KOPT-K1 (cell line): ENCODE measurements at regions not wholly inside any gene's neighbourhood (a gene's known extent, or its start where the extent isn't known, plus 50 kb on each side); places are given as distances from the start of the nearest gene placed in this dataset.
"Not testable (repeated sequence)": the region's sequence is repeated elsewhere in the genome, so short reads cannot be mapped to it uniquely, and the experiment has no call there.

ENCODE experiments used
- H3K27ac ChIP-seq: fragments of 200-600 bp; sonication (generic); 2 replicates; pipeline ENCODE4 v1.5.1; 2016; ENCODE audit warnings: antibody characterized with exemption, mild to moderate bottlenecking, low read depth, low read length; ENCODE audit not compliant: poor library complexity, severe bottlenecking
- H3K36me3 ChIP-seq: fragments of 200-600 bp; sonication (generic); 2 replicates; pipeline ENCODE4 v1.5.1; 2017; ENCODE audit warnings: antibody characterized with exemption, mild to moderate bottlenecking, low read length, moderate library complexity; ENCODE audit not compliant: insufficient read depth
- H3K9me3 ChIP-seq: fragments of 200-600 bp; sonication (generic); 2 replicates; pipeline ENCODE4 v1.5.1; 2017; ENCODE audit warnings: antibody characterized with exemption, low read length, mild to moderate bottlenecking; ENCODE audit not compliant: insufficient read depth, poor library complexity, severe bottlenecking

GRCh38 chr4:9679704-9680478, 101.5 kb upstream of the DRD5 start:
- Histone ChIP-seq H3K27ac (no peak overlapping the region), H3K9me3 (no peaks in the 10 kb centered on the region), H3K36me3 (no peaks in the 10 kb centered on the region)

- not testable (repeated sequence) for H3K9me3 ChIP-seq, H3K27ac ChIP-seq
Observed at GRCh38 chr4:9683174-9683573, 98.3 kb upstream of the DRD5 start.

GRCh38 chr4:9685016-9685415, 96.4 kb upstream of the DRD5 start:
- H3K36me3 ChIP-seq, H3K27ac ChIP-seq, H3K9me3 ChIP-seq: not testable (repeated sequence)

More at GRCh38 chr4:9683174-9683573, 98.3 kb upstream of the DRD5 start:
- H3K36me3 ChIP-seq = not testable (repeated sequence)

- no peaks in the 10 kb centered on the region for H3K9me3 ChIP-seq
- H3K36me3 ChIP-seq = no peaks in the 10 kb centered on the region
- H3K27ac ChIP-seq = no peak overlapping the region
Observed at GRCh38 chr4:9685692-9686091, 95.7 kb upstream of the DRD5 start.

GRCh38 chr4:9690636-9691237, 90.7 kb upstream of the DRD5 start:
- H3K9me3 ChIP-seq, H3K36me3 ChIP-seq: not testable (repeated sequence)
- peak overlapping the region; percentile 77 for H3K27ac ChIP-seq

- Histone ChIP-seq H3K27ac (peak overlapping the region; percentile 77), H3K36me3 (no peaks in the 10 kb centered on the region), H3K9me3 (no peaks in the 10 kb centered on the region)
Observed at GRCh38 chr4:9691238-9692065, 90.0 kb upstream of the DRD5 start.

- not testable (repeated sequence) for H3K9me3 ChIP-seq, H3K36me3 ChIP-seq
- H3K27ac ChIP-seq = peak overlapping the region; percentile 77
Observed at GRCh38 chr4:9692791-9693491, 88.5 kb upstream of the DRD5 start.

- H3K9me3 ChIP-seq, H3K36me3 ChIP-seq: not testable (repeated sequence)
- H3K27ac ChIP-seq = peak overlapping the region; percentile 77
Observed at GRCh38 chr4:9694403-9694802, 87.0 kb upstream of the DRD5 start.

GRCh38 chr4:9695994-9696393, 85.4 kb upstream of the DRD5 start:
- H3K36me3 ChIP-seq, H3K9me3 ChIP-seq: not testable (repeated sequence)
- H3K27ac ChIP-seq = peak overlapping the region; percentile 60

- not testable (repeated sequence) for H3K9me3 ChIP-seq, H3K36me3 ChIP-seq
- peak overlapping the region; percentile 60 for H3K27ac ChIP-seq
Observed at GRCh38 chr4:9696561-9696960, 84.9 kb upstream of the DRD5 start.

- not testable (repeated sequence) for H3K36me3 ChIP-seq, H3K9me3 ChIP-seq
- peak overlapping the region; percentile 87 for H3K27ac ChIP-seq
Observed at GRCh38 chr4:9702019-9702418, 79.4 kb upstream of the DRD5 start.

- not testable (repeated sequence) for H3K9me3 ChIP-seq
Observed at GRCh38 chr4:9702696-9703095, 78.7 kb upstream of the DRD5 start.

GRCh38 chr4:9703391-9703790, 78.0 kb upstream of the DRD5 start:
- Histone ChIP-seq H3K36me3 (no peaks in the 10 kb centered on the region), H3K27ac (peak overlapping the region; percentile 70), H3K9me3 (no peaks in the 10 kb centered on the region)

More at GRCh38 chr4:9702696-9703095, 78.7 kb upstream of the DRD5 start:
- H3K36me3 ChIP-seq = not testable (repeated sequence)
- peak overlapping the region; percentile 70 for H3K27ac ChIP-seq

GRCh38 chr4:9704126-9704525, 77.3 kb upstream of the DRD5 start:
- not testable (repeated sequence) for H3K36me3 ChIP-seq, H3K9me3 ChIP-seq

More at GRCh38 chr4:9704126-9704525, 77.3 kb upstream of the DRD5 start:
- H3K27ac ChIP-seq = peak overlapping the region; percentile 70
